Liver (tissue), 3 donors: ENCODE measurements at regions not wholly inside any gene's neighbourhood (a gene's known extent, or its start where the extent isn't known, plus 50 kb on each side); places are given as distances from the start of the nearest gene placed in this dataset.

Source experiments
- CTCF ChIP-seq: fragments of 150-350 bp; IDR thresholded peaks from 2 replicates; pipeline ENCODE4 v1.5.1; 2017; ENCODE audit warnings: improper control_type of control experiment, low read depth, low read length; ENCODE audit not compliant: missing input control
- EGR1 ChIP-seq, 2 donors: IDR thresholded peaks; 2 replicates each; pipeline ENCODE4 v1.6.1; 2016 to 2018; ENCODE audit warnings: antibody characterized with exemption in 2 of 2, low read depth in 2 of 2
- TAF1 ChIP-seq: conservative IDR thresholded peaks from 2 replicates; pipeline ENCODE4 v1.6.1; 2016; ENCODE audit warnings: antibody characterized with exemption, mild to moderate bottlenecking
- ZBTB33 ChIP-seq: IDR thresholded peaks from 2 replicates; pipeline ENCODE4 v1.6.1; 2016; ENCODE audit warnings: antibody characterized with exemption
- donor health status: healthy.
- donor health status: healthy.

DNA sequence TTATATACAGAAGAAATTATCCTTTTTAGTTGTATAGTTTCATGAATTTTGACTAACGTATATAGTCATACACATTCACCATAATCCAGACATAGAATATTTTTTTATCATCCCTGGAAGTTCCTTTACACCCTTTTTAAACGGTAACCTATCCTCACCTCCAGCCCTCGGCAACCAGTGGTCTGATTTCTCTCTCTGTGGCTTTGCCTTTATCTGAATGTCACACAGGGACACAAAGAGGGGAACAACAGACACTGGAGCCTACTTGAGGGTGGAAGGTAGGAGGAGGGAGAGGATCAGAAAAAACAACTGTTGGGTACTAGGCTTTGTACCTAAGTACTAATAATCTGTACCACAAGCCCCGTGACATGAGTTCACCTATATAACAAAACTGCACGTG, 191.9 kb downstream of the MC4R start:
- TF ChIP-seq CTCF: no peak
- no peak for TF ChIP-seq ZBTB33
- no peak for TF ChIP-seq TAF1
- no peak for TF ChIP-seq EGR1 (IDR thresholded peaks at IDR 0.05; ENCODE audit: low read depth in 2 of 2)
